VCaP (cell line): ENCODE measurements at regions not wholly inside any gene's neighbourhood (a gene's known extent, or its start where the extent isn't known, plus 50 kb on each side); places are given as distances from the start of the nearest gene placed in this dataset.
A peak's percentile ranks its signal among the peaks of the same experiment; 100 is the strongest.

Source experiments
- H3K27ac ChIP-seq: fragments of 450-650 bp; 2 replicates; pipeline ENCODE4 v1.5.1; 2017
- TF ChIP-seq, protein P1 (sequence below): fragments of 450-650 bp; conservative IDR thresholded peaks from 2 replicates; pipeline ENCODE4 v1.5.1; 2017; ENCODE audit warnings: mild to moderate bottlenecking, moderate library complexity

DNA sequence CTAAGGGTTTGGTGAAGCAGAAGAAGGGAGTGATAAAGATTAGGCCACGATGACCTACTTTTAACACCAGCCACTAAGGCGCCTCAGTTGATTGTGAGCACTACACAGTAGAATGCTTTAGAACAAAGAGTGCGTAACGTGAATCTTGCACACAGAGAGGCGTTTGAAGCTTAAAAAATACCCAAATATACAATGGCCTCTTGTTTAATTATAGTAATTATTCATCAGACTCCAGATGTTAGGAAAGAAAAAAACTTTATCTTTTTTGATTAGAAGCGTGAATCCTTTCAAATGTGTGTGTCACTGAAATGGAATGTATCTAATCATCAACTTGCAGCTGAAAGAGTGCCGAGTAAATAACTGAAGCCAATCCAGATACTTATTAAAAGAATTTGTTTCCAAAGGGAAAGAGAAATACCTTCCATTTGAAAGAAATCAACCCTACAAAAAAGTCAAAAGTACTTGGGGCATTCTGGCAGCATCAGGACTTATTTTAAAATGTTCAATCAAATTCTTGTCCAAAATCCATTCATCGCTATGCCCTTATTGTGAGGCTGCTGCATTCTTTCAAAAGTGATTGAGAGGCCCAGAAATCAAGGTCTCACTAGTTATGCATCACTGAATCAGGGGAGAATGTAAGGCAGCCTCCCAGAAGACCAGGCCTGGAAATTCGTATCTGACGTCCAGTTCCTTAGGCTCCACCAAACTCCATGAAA, 337.5 kb downstream of the ZNF608 start:
- no peak overlapping the region for H3K27ac ChIP-seq
- TF ChIP-seq, protein P1, sequence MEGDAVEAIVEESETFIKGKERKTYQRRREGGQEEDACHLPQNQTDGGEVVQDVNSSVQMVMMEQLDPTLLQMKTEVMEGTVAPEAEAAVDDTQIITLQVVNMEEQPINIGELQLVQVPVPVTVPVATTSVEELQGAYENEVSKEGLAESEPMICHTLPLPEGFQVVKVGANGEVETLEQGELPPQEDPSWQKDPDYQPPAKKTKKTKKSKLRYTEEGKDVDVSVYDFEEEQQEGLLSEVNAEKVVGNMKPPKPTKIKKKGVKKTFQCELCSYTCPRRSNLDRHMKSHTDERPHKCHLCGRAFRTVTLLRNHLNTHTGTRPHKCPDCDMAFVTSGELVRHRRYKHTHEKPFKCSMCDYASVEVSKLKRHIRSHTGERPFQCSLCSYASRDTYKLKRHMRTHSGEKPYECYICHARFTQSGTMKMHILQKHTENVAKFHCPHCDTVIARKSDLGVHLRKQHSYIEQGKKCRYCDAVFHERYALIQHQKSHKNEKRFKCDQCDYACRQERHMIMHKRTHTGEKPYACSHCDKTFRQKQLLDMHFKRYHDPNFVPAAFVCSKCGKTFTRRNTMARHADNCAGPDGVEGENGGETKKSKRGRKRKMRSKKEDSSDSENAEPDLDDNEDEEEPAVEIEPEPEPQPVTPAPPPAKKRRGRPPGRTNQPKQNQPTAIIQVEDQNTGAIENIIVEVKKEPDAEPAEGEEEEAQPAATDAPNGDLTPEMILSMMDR, result no peak

DNA sequence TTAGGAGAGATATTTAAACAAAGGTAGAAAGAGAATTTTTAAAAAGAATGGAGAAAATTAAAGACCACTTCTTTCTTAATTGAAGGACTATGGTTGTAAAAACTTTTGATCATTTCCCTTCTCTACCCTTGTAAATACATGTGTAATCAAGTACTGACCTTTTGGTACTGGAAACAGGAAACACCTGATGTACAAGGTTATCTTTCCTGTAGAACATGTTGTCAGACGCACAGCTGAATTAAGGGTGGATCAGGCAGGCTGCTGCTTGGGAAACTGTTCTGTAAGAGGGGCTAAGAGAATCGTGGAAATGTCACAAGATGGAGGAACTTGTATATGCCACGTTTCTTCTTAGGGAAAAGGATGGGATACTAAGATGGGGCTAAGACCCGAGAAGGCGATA, 341.6 kb downstream of the ZNF608 start:
- TF ChIP-seq, protein P1, result no peak
- peak overlapping the region; percentile 83 for H3K27ac ChIP-seq

DNA sequence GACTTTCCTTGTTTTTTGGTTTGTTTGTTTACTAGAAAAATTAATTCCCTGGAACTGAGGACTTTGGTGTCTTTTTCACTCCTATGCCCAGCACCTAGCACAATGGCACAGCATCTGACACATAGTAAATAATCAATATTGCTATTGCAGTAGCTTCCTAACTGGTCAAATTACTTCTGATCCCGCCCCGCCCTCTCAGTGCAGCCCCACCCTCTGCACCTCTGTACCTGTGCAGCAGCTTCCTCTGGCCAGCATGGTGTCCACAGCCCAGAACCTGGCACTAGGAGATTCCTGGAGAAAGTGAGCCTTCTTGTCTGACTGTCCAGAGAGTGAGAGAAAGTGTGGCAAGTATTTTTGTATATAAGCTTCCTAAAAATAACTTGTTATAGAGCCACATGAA, 343.2 kb downstream of the ZNF608 start:
- peak overlapping the region; percentile 83 for H3K27ac ChIP-seq
- TF ChIP-seq, protein P1, result no peak

DNA sequence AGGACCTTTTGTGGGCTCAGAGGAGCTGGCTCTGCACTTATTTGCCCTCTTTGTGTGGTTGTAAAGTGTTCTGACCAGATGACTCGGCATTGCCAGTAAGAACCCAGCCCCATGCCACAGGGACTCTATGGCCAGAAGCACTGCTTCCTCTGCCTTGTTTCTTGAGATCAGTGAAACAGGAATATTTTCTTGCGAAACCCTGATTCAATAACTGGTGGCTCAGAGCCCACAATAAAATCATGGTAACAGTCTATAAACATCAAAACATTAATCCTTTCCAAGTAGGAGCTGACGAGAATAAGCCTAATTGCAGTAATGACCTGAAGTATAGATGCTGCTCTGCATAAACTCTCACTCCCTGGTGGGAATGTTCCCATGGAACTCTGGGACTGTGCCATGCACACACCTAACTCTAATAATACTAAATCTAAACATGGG, 344.3 kb downstream of the ZNF608 start:
- peak overlapping the region; percentile 83; the same call in 1 of the 2 replicates for H3K27ac ChIP-seq
- TF ChIP-seq, protein P1, result no peak

DNA sequence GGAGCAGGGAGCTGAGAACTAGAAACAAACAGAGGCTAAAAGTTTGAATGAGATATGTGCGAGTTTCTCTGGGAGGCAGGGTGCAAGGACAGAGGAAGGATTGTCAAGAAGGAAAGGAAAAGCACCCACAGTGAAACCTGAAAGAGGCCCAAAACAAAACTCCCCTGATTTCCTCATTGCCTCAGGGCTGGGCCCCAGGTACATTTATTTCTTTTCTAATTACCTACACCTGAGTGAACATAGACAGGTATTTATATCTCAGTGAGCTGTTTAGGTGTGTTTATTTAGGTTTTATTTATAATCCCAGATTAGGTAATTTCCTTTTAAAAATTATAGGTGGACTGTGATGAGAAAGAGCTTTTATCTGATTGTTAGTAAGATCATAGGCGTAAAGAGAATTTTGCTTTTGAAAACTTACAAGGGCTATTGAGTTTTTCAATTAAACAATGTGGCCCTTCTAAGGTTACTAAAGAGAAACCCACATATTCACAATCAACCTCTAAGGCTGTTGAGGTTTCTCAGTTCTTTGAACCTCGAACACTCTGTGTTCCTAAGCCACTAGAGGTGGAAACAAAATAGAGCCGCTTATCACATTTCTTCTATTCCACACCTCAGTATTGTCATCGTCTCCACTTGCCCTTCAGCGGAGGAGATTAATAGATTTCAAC, 344.8 kb downstream of the ZNF608 start:
- H3K27ac ChIP-seq, result peak overlapping the region; percentile 83; the same call in 1 of the 2 replicates
- TF ChIP-seq, protein P1, result no peak

DNA sequence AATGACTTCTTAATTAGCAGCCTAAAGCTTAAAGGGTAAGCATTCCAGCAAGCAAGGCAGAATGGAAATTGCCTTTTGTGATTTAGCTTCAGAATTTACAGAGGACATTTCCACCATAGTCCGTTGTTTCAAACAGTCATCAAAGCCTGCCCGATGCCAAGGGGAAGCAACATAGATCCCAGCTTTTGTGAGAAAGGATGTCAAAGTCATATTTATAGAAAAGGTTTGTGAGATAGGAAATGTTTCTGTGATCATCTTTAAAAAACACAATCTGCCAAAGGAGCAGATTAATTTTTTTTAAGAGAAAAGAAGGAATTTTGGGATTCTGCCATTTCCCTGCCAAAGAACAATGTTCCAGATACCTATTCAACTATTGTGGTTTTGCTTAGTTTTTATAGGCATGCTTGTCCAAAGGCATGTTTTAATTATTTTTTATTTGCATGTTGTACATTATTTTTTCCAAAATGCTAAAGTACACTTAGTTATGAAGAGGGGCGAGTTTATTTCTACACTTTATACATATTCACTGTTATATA, 346.9 kb downstream of the ZNF608 start:
- TF ChIP-seq, protein P1, result no peak

DNA sequence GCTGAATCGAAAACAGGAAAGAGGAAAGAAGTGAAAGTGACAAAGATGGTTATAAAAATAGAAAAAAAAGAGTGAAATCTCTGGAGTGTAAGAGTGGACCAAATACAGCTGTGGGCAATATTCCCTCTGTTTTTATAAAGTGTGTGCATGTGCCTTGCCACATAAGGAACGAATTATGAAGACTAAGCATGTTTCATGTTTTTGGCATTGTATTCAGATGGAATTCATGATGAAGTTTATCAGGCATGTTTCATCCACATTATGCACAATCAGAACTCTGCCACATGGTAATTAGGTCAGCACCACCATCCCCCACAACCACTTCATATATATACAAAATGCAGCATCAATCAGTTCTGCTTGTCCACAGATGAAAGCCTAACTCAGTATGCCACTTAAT, 348.0 kb downstream of the ZNF608 start:
- TF ChIP-seq, protein P1, result no peak
- H3K27ac ChIP-seq, result peak overlapping the region; percentile 43

More for the DNA sequence above, 346.9 kb downstream of the ZNF608 start:
- no peak overlapping the region for H3K27ac ChIP-seq
